GM18858 (cell line): ENCODE measurements at regions not wholly inside any gene's neighbourhood (a gene's known extent, or its start where the extent isn't known, plus 50 kb on each side); places are given as distances from the start of the nearest gene placed in this dataset.
"Not testable (repeated sequence)": the region's sequence is repeated elsewhere in the genome, so short reads cannot be mapped to it uniquely, and the experiment has no call there.

Experiments
- ATAC-seq: cut with Tn5 transposase; IDR thresholded peaks from one replicate; pipeline ENCODE4 v1.9.1; 2021; ENCODE audit not compliant: unreplicated experiment

- ATAC-seq, result no peak
Observed at GRCh38 chr21:35482933-35483662, 434.0 kb upstream of the RUNX1 start.

GRCh38 chr21:35482096-35482495 lies 433.0 kb upstream of the RUNX1 start:
- ATAC-seq, result no peak

- no peak for ATAC-seq
Observed at GRCh38 chr21:35481005-35481404, 431.9 kb upstream of the RUNX1 start.

GRCh38 chr21:35479529-35479928 lies 430.4 kb upstream of the RUNX1 start:
- ATAC-seq, result no peak

GRCh38 chr21:35479065-35479448 lies 430.0 kb upstream of the RUNX1 start:
- ATAC-seq, result no peak

GRCh38 chr21:35478161-35479064 lies 429.3 kb upstream of the RUNX1 start:
- ATAC-seq, result no peak

- ATAC-seq, result no peak
Observed at GRCh38 chr21:35477622-35478021, 428.5 kb upstream of the RUNX1 start.

GRCh38 chr21:35476621-35477395 lies 427.7 kb upstream of the RUNX1 start:
- no peak for ATAC-seq

- no peak for ATAC-seq
Observed at GRCh38 chr21:35475762-35476161, 426.7 kb upstream of the RUNX1 start.

GRCh38 chr21:35475009-35475408 lies 425.9 kb upstream of the RUNX1 start:
- no peak for ATAC-seq

GRCh38 chr21:35473496-35473895 lies 424.4 kb upstream of the RUNX1 start:
- no peak for ATAC-seq

GRCh38 chr21:35470522-35470921 lies 421.4 kb upstream of the RUNX1 start:
- ATAC-seq, result no peak

GRCh38 chr21:35469498-35469897 lies 420.4 kb upstream of the RUNX1 start:
- ATAC-seq, result no peak

- ATAC-seq, result no peak
Observed at GRCh38 chr21:35468991-35469390, 419.9 kb upstream of the RUNX1 start.

- ATAC-seq, result no peak
Observed at GRCh38 chr21:35467566-35467965, 418.5 kb upstream of the RUNX1 start.

- not testable (repeated sequence) for ATAC-seq
Observed at GRCh38 chr21:35466681-35467080, 417.6 kb upstream of the RUNX1 start.

GRCh38 chr21:35465741-35466140 lies 416.6 kb upstream of the RUNX1 start:
- no peak for ATAC-seq

- no peak for ATAC-seq
Observed at GRCh38 chr21:35461700-35462099, 412.6 kb upstream of the RUNX1 start.

- ATAC-seq, result no peak
Observed at GRCh38 chr21:35460441-35460840, 411.3 kb upstream of the RUNX1 start.

- no peak for ATAC-seq
Observed at GRCh38 chr21:35458405-35458804, 409.3 kb upstream of the RUNX1 start.

- ATAC-seq, result no peak
Observed at GRCh38 chr21:35457097-35457804, 408.1 kb upstream of the RUNX1 start.
